SK-N-SH (cell line): ENCODE measurements at regions not wholly inside any gene's neighbourhood (a gene's known extent, or its start where the extent isn't known, plus 50 kb on each side); places are given as distances from the start of the nearest gene placed in this dataset.

Source experiments
- CTCF ChIP-seq: fragments of 200-600 bp; sonication (generic); IDR thresholded peaks from 2 replicates; pipeline ENCODE4 v1.6.1; 2017; ENCODE audit warnings: antibody characterized with exemption, mild to moderate bottlenecking, moderate library complexity
- POLR2AphosphoS5 ChIP-seq: IDR thresholded peaks from 2 replicates; pipeline ENCODE4 v1.6.1; 2012; ENCODE audit warnings: low read depth, low read length
- YY1 ChIP-seq: IDR thresholded peaks from 2 replicates; pipeline ENCODE4 v1.4.0; 2012; ENCODE audit warnings: low read depth, mild to moderate bottlenecking

- no peak for TF ChIP-seq POLR2AphosphoS5
- no peak for TF ChIP-seq CTCF
- no peak for TF ChIP-seq YY1
These were observed 194.0 kb downstream of the CASP12 start for GRCh38 chr11:104704146-104704830.
